GM12874 (cell line): ENCODE measurements at regions not wholly inside any gene's neighbourhood (a gene's known extent, or its start where the extent isn't known, plus 50 kb on each side); places are given as distances from the start of the nearest gene placed in this dataset.

ENCODE experiments used
- CTCF ChIP-seq: IDR thresholded peaks from 2 replicates; pipeline ENCODE4 v1.5.1; 2011; ENCODE audit warnings: low read depth, mild to moderate bottlenecking, control low read depth, low read length, moderate library complexity; ENCODE audit not compliant: insufficient read depth

- no peak for TF ChIP-seq CTCF
Observed at GRCh38 chr2:217340899-217341298, 481.0 kb upstream of the TNP1 start.

- TF ChIP-seq CTCF, result no peak
Observed at GRCh38 chr2:217340176-217340575, 480.3 kb upstream of the TNP1 start.

GRCh38 chr2:217339753-217340152 is 479.9 kb upstream of the TNP1 start:
- TF ChIP-seq CTCF, result no peak

- TF ChIP-seq CTCF, result no peak
Observed at GRCh38 chr2:217338306-217338916, 478.5 kb upstream of the TNP1 start.

GRCh38 chr2:217337771-217338170 is 477.9 kb upstream of the TNP1 start:
- no peak for TF ChIP-seq CTCF

- TF ChIP-seq CTCF, result no peak
Observed at GRCh38 chr2:217336694-217337093, 476.8 kb upstream of the TNP1 start.

- TF ChIP-seq CTCF, result no peak
Observed at GRCh38 chr2:217335341-217335966, 475.6 kb upstream of the TNP1 start.
